ENCODE measurements at regions not wholly inside any gene's neighbourhood (a gene's known extent, or its start where the extent isn't known, plus 50 kb on each side); places are given as distances from the start of the nearest gene placed in this dataset.
"Not testable (repeated sequence)": the region's sequence is repeated elsewhere in the genome, so short reads cannot be mapped to it uniquely, and the experiment has no call there.

- H3K4me3 ChIP-seq (replicated peaks in 1 of 2; ENCODE audit: low read depth in 2 of 2, low read length in 2 of 2): no peak overlapping the region
- TF ChIP-seq CTCF (IDR thresholded peaks at IDR 0.05; ENCODE audit: low read depth, low read length): no peak
- no peak for DNase-seq (ENCODE audit: low read depth in 2 of 2)
These were observed 234.2 kb downstream of the AASDHPPT start for GRCh38 chr11:106311531-106312230.

GRCh38 chr11:106317208-106317773 is 239.8 kb downstream of the AASDHPPT start:
- not testable (repeated sequence) for H3K4me3 ChIP-seq (replicated peaks in 1 of 2; ENCODE audit: low read depth in 2 of 2, low read length in 2 of 2); DNase-seq (ENCODE audit: low read depth in 2 of 2)

- DNase-seq (ENCODE audit: low read depth in 2 of 2): no peak
- no peak overlapping the region for H3K4me3 ChIP-seq (replicated peaks in 1 of 2; ENCODE audit: low read depth in 2 of 2, low read length in 2 of 2)
- no peak for TF ChIP-seq CTCF (IDR thresholded peaks at IDR 0.05; ENCODE audit: low read depth, low read length)
These were observed 244.1 kb downstream of the AASDHPPT start for GRCh38 chr11:106321601-106322000.

- TF ChIP-seq CTCF (IDR thresholded peaks at IDR 0.05; ENCODE audit: low read depth, low read length): no peak
- H3K4me3 ChIP-seq (replicated peaks in 1 of 2; ENCODE audit: low read depth in 2 of 2, low read length in 2 of 2): no peak overlapping the region
- no peak for DNase-seq (ENCODE audit: low read depth in 2 of 2)
These were observed 244.6 kb downstream of the AASDHPPT start for GRCh38 chr11:106322106-106322505.

- no peak overlapping the region for H3K4me3 ChIP-seq (replicated peaks in 1 of 2; ENCODE audit: low read depth in 2 of 2, low read length in 2 of 2)
- no peak for DNase-seq (ENCODE audit: low read depth in 2 of 2)
- no peak for TF ChIP-seq CTCF (IDR thresholded peaks at IDR 0.05; ENCODE audit: low read depth, low read length)
These were observed 248.6 kb downstream of the AASDHPPT start for GRCh38 chr11:106326087-106326486.

GRCh38 chr11:106327134-106327533 is 249.7 kb downstream of the AASDHPPT start:
- no peak overlapping the region for H3K4me3 ChIP-seq (replicated peaks in 1 of 2; ENCODE audit: low read depth in 2 of 2, low read length in 2 of 2)
- DNase-seq (ENCODE audit: low read depth in 2 of 2): no peak
- TF ChIP-seq CTCF (IDR thresholded peaks at IDR 0.05; ENCODE audit: low read depth, low read length): no peak

GRCh38 chr11:106327637-106328036 is 250.2 kb downstream of the AASDHPPT start:
- DNase-seq (ENCODE audit: low read depth in 2 of 2): no peak
- TF ChIP-seq CTCF (IDR thresholded peaks at IDR 0.05; ENCODE audit: low read depth, low read length): no peak
- no peak overlapping the region for H3K4me3 ChIP-seq (replicated peaks in 1 of 2; ENCODE audit: low read depth in 2 of 2, low read length in 2 of 2)
